ENCODE measurements at regions not wholly inside any gene's neighbourhood (a gene's known extent, or its start where the extent isn't known, plus 50 kb on each side); places are given as distances from the start of the nearest gene placed in this dataset.
"Not testable (repeated sequence)": the region's sequence is repeated elsewhere in the genome, so short reads cannot be mapped to it uniquely, and the experiment has no call there.

DNA sequence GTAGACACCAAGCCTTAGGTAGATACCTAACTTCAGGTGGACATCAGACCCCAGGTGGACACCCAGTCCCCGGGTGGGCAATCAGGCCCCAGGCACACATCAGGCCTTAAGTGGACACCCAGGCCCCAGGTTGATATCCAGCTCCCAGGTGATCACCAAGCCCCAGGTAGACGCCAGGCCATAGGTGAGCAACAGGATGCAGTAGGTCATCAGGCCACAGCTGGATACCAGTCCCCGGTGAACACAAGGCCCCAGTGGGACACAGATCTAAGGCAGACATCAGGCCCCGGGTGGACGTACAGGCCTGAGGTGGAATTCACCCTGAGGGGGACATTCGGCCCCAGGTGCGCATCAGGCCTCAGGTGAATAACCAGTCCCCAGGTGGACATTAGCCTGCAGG lies 201.0 kb downstream of the POTEM start:
- H3K27me3 ChIP-seq; H3K27ac ChIP-seq; H3K9me3 ChIP-seq; intact Hi-C loops (cut with DNase I); H3K36me3 ChIP-seq; H3K4me3 ChIP-seq; H3K4me1 ChIP-seq: not testable (repeated sequence)
- DNase-seq (ENCODE audit: extremely low spot score in 2 of 2): peak in 1 of 2 donors; percentile 52

DNA sequence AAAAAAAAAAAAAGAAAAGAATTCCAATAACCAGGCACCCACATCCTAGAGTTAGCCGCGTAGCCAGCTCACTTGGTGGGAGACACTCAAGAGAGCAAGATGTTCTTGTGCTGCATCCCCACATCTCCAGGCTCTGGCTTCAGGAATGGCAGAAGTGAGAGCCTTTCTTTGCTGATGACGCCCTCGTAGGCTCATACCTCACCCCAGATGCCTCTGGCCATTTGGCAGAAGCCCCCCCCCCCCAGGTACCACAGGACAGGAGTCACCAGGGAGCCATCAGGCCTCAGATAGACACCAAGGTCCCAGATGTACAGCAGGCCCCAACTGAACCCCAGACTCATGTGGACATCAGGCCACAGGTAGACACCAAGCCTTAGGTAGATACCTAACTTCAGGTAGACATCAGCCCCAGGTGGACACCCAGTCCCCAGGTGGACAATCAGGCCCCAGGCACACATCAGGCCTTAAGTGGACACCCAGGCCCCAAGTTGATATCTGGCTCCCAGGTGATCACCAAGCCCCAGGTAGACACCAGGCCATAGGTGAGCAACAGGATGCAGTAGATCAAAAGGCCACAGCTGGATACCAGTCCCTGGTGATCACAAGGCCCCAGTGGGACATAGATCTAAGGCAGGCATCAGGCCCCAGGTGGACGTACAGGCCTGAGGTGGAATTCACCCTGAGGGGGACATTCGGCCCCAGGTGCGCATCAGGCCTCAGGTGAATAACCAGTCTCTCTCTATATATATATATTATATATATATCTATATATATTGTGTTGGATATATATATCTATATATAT lies 202.5 kb downstream of the POTEM start:
- H3K4me1 ChIP-seq; H3K4me3 ChIP-seq; H3K36me3 ChIP-seq; H3K27me3 ChIP-seq; H3K27ac ChIP-seq; H3K9me3 ChIP-seq; intact Hi-C loops (cut with DNase I): not testable (repeated sequence)
- peak in 1 of 2 donors; percentile 85 for DNase-seq (ENCODE audit: extremely low spot score in 2 of 2)

DNA sequence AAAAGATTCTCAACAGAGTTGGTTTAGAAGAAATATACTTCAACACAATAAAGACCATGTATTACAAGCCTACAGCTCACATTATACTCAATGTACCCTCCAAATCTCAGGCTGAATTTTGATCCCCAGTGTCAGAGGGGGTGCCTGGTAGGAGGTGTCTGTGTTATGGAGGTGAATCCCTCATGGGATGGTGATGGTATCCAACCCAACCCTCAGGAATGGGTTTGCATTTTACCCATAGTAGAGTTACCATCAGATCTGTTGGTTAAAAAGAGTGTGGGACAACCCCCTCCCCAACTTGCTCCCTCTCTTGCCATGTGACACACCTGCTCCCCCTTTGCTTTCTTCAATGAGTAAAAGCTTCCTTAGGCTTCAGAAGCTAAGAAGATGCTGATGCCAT lies 205.5 kb downstream of the POTEM start:
- H3K27ac ChIP-seq; intact Hi-C loops (cut with DNase I): not testable (repeated sequence)

DNA sequence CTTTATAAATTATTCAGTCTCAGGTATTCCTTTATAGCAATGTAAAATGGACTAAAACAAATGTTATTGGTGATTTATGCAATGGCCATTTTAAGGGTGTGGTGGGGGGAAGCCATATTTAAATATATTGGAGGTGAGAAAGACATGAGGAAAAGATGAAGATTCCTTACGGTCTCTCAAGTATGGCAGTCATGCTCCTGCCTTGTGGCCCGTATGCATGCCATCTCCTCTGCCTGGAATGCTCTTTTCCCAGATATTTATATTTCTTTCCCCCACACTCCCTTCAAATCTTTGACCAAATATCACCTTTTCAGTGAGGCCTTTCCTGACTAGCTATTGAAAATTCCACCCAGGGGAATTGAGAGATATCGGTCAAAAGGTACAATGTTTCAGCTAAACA lies 206.0 kb downstream of the POTEM start:
- H3K9me3 ChIP-seq; DNase-seq (ENCODE audit: extremely low spot score in 2 of 2); H3K4me1 ChIP-seq; H3K36me3 ChIP-seq; H3K27me3 ChIP-seq; intact Hi-C loops (cut with DNase I); H3K4me3 ChIP-seq; H3K27ac ChIP-seq: not testable (repeated sequence)

More for the DNA sequence above, 205.5 kb downstream of the POTEM start:
- not testable (repeated sequence) for H3K27me3 ChIP-seq, H3K4me3 ChIP-seq, H3K36me3 ChIP-seq, H3K4me1 ChIP-seq, H3K9me3 ChIP-seq
- DNase-seq (ENCODE audit: extremely low spot score in 2 of 2): peak in 1 of 2 donors; percentile 3

DNA sequence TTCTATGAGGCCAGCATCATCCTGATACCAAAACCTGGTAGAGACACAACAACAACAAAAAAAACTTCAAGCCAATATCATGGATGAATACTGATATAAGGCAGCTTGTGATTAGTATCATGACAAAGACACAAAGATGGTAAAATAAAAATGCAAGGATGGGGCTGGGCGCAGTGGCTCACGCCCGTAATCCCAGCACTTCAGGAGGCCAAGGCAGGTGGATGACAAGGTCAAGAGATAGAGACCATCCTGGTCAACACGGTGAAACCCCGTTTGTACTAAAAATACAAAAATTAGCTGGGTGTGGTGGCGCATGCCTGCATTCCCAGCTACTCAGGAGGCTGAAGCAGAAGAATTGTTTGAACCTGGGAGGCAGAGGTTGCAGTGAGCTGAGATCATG lies 210.2 kb downstream of the POTEM start:
- H3K4me1 ChIP-seq; H3K36me3 ChIP-seq; H3K9me3 ChIP-seq; H3K27me3 ChIP-seq; H3K4me3 ChIP-seq; H3K27ac ChIP-seq; DNase-seq (ENCODE audit: extremely low spot score in 2 of 2); intact Hi-C loops (cut with DNase I): not testable (repeated sequence)

DNA sequence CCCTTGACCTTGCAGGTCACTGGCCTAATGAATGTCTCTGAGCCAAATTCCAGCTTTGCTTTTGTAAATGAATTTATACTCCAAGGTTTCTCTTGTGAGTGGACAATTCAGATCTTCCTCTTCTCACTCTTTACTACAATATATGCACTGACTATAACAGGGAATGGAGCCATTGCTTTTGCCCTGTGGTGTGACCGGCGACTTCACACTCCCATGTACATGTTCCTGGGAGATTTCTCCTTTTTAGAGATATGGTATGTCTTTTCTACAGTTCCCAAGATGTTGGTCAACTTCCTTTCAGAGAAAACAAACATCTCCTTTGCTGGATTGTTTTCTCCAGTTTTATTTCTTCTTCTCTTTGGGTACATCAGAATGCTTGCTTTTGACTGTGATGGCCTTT lies 213.1 kb downstream of the POTEM start:
- H3K27me3 ChIP-seq; H3K36me3 ChIP-seq; H3K4me3 ChIP-seq; H3K9me3 ChIP-seq; H3K27ac ChIP-seq; intact Hi-C loops (cut with DNase I); DNase-seq (ENCODE audit: extremely low spot score in 2 of 2); H3K4me1 ChIP-seq: not testable (repeated sequence)

DNA sequence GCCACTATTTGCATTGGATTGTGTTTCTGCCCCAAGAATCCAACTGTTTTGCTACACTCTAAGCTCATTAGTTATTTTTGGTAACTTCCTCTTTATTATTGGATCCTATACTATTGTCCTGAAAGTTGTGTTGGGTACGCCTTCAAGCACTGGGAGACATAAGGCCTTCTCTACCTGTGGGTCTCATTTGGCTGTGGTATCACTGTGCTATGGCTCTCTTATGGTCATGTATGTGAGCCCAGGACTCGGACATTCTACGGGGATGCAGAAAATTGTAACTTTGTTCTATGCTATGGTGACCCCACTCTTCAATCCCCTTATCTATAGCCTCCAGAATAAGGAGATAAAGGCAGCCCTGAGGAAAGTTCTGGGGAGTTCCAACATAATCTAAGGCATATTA lies 213.6 kb downstream of the POTEM start:
- H3K27ac ChIP-seq; H3K4me3 ChIP-seq; H3K4me1 ChIP-seq; H3K27me3 ChIP-seq; H3K9me3 ChIP-seq; H3K36me3 ChIP-seq; intact Hi-C loops (cut with DNase I): not testable (repeated sequence)
- DNase-seq (ENCODE audit: extremely low spot score in 2 of 2): peak in 1 of 2 donors; percentile 52

DNA sequence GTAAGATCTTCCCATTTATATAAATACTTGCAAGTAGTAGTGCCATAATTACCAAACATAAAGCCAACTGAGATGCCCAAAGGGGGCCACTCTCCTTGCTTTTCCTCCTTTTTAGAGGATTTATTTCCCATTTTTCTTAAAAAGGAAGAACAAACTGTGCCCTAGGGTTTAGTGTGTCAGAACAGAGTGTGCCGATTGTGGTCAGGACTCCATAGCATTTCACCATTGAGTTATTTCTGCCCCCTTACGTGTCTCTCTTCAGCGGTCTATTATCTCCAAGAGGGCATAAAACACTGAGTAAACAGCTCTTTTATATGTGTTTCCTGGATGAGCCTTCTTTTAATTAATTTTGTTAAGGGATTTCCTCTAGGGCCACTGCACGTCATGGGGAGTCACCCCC lies 227.9 kb downstream of the POTEM start:
- H3K27ac ChIP-seq; H3K4me3 ChIP-seq; H3K9me3 ChIP-seq; H3K4me1 ChIP-seq; H3K36me3 ChIP-seq; DNase-seq (ENCODE audit: extremely low spot score in 2 of 2); intact Hi-C loops (cut with DNase I); H3K27me3 ChIP-seq: not testable (repeated sequence)

DNA sequence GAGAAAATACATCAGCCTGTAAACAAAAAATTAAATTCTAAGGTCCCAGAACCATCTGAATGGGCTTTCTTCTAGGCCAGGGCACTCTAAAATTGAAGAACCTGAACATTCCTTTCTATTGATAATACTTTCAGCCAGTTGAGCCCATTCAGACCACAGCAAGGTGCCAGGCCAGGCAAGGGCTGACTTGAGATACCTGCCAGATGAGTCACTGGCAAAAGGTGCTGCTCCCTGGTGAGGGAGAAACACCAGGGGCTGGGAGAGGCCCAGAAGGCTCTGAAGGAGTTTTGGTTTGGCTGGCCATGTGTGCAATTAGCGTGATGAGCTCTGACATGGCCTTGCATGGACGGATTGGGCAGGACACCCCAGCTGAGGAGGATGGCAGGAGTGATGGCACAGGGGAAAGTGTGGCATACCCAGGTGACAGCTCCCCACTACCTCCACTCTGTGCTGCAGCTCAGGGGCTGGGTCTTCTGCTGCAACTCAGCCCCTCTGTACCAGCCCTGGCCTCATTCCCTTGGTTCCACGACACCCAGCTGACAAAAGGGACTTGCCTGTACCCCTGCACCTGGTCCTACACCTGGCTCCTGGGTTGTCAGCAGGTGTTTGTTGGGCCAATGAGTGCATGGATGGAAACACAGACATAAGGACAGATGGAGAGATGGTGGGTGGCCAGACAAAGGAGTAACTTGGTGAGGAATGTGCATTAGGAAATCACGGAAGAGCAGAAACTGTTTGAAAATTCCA lies 230.4 kb downstream of the POTEM start:
- H3K27ac ChIP-seq; intact Hi-C loops (cut with DNase I); H3K4me1 ChIP-seq; H3K27me3 ChIP-seq; H3K4me3 ChIP-seq; H3K9me3 ChIP-seq; H3K36me3 ChIP-seq: not testable (repeated sequence)
- peak in 1 of 2 donors; percentile 91 for DNase-seq (ENCODE audit: extremely low spot score in 2 of 2)

DNA sequence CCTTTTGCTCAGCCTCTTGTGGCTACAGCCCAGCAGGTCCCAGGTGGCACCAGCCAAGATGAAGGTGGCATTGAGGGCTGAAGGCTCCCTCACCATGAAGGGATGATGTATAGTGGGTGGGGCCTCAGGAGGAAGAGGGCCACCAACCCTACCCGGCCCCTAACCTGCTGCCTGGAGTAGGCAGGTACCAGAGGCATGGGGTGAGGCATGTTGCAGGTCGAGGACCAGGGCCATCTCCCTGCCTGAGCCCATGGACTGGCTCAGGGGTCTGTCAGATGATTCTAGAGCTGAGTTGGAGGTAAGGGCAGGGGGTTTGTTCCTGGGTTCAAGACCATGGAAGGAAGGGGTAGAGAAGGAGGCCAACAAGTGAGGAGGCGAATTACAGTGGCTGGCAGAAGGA lies 231.1 kb downstream of the POTEM start:
- H3K36me3 ChIP-seq; H3K27ac ChIP-seq; intact Hi-C loops (cut with DNase I); H3K27me3 ChIP-seq; H3K9me3 ChIP-seq; H3K4me1 ChIP-seq; H3K4me3 ChIP-seq: not testable (repeated sequence)
- peak in 1 of 2 donors; percentile 74 for DNase-seq (ENCODE audit: extremely low spot score in 2 of 2)

DNA sequence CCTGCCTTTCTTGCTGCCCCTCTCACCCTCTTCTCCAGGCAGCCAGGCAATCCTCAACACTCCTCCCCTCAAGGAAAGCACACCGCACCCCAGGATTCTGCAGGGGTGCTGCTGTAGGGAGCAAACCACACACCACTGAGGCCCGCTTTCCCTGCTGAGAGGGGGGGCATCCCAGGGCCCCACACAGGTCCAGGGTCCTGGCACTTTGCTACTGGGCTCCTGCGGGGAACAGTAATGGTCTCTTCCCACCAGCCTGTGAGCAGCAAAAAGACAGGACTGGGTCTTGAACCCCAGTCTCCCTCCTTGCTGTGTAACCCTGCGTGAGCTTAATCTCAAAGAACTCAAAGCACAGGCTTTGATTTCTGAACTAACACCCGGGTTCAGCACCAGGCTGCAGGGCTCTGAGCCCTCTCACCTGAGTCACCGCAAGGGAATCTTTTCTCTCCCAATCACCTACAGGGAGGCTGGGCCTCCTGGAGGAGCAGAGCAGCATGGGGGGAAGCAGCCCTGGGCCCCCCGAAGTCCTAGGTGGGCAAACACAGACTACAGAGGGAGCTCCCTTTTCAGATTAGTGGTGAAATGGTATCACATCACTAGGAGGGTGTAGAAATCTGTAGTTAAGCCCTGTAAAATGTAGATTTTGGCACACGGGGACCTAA lies 232.6 kb downstream of the POTEG start:
- intact Hi-C loops (cut with DNase I); H3K4me3 ChIP-seq; H3K4me1 ChIP-seq; H3K27ac ChIP-seq; H3K9me3 ChIP-seq; H3K36me3 ChIP-seq; H3K27me3 ChIP-seq; DNase-seq (ENCODE audit: extremely low spot score in 2 of 2): not testable (repeated sequence)

DNA sequence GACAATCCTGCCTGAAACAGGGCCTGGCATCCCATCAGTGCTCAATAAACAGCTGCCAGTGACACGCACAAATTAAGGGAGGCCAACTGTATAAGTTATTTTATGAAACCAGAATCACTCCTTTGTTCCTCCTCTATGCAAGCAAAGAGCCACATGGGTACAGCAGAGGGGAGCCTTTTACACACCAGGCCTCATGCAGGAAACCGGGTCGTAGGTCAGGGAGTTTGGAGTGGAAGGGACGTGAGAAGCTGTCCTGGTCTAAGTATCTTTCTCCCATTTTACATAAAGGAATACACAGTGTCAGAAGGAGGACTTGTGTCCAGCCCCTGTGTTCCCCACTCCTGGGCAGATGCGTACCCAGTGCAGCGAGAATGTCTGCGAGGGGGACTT lies 232.1 kb downstream of the POTEG start:
- H3K4me3 ChIP-seq; H3K4me1 ChIP-seq; H3K27me3 ChIP-seq; H3K36me3 ChIP-seq; DNase-seq (ENCODE audit: extremely low spot score in 2 of 2); H3K9me3 ChIP-seq; intact Hi-C loops (cut with DNase I); H3K27ac ChIP-seq: not testable (repeated sequence)

DNA sequence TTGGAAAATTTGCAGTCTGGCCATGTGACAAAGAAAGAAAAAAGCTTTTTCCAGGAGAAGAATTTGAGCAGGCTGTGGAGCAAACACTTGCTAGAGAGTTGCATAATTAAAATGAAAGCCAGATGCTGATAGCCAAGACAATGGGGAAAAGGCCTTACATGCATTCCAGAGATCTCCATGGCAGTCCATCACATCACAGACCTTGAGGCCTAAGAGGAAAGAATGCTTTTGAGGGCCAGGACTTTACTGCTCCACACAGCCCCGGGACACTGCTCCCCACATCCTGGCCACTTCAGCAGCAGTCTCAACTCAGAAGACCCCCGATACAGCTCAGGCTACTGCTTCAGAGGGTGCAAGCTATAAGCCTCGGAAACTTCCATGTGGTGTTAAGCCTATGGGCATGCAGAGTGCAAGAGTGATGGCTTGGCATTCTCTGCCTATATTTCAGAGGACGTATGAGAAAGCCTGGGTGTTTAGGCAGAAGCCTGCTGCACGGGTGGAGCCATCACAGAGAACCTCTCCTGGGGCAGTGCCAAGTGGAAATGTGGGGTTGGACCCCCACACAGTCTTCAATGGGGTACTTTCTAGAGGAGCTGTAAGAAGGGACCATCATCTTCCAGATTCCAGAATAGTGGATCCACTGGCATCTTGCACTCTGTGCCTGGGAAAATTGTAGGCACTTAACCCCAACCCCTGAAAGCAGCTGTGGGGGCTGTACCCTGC lies 230.7 kb downstream of the POTEG start:
- H3K9me3 ChIP-seq; DNase-seq (ENCODE audit: extremely low spot score in 2 of 2); H3K4me1 ChIP-seq; H3K27ac ChIP-seq; H3K4me3 ChIP-seq; intact Hi-C loops (cut with DNase I); H3K36me3 ChIP-seq; H3K27me3 ChIP-seq: not testable (repeated sequence)
